ENCODE measurements at regions not wholly inside any gene's neighbourhood (a gene's known extent, or its start where the extent isn't known, plus 50 kb on each side); places are given as distances from the start of the nearest gene placed in this dataset.

DNA sequence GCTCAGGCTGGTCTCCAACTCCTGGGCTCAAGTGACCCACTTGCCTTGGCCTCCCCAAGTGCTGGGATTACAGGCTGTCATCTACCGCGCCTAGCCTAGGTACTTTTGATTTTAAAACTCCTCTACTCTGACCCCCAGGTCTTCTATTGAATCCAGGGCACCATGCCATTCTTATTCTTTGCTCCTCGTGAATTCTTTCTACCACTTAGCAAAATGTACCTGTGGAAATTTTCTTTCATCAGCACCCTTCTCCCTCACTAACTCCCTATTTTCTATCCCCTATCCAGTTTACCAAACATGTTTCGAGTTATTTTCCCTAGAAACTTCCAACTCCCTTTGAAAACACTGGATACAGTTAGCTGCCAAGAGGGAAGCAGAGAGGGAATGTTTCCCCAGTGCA, 60.0 kb upstream of the RAPGEF2 start:
- DNase-seq (no peak), ATAC-seq (ENCODE audit: low read depth) (no peak)
- Histone ChIP-seq H3K4me2 (replicated peaks; ENCODE audit: low read depth, low read length, poor library complexity, severe bottlenecking) (no peak overlapping the region), H3K27ac (ENCODE audit: low read length in 2 of 2) (no peak overlapping the region), H4K20me1 (ENCODE audit: control insufficient read depth, insufficient read depth, low read length, poor library complexity, severe bottlenecking) (no peaks in the 10 kb centered on the region), H3K4me1 (ENCODE audit: control insufficient read depth in 2 of 2, insufficient read depth in 2 of 2, low read length in 2 of 2) (no peaks in the 10 kb centered on the region), H3K79me2 (ENCODE audit: control insufficient read depth, insufficient read depth, low read length) (no peaks in the 10 kb centered on the region), H3K9me3 (ENCODE audit: control extremely low read depth in 1 of 3, control insufficient read depth in 2 of 3, insufficient read depth in 1 of 3, low read length in 2 of 3) (no peaks in the 10 kb centered on the region), H2AFZ (ENCODE audit: insufficient read depth, low read depth, low read length, poor library complexity, severe bottlenecking) (no peak overlapping the region), H3K4me3 (ENCODE audit: control extremely low read depth in 1 of 5, extremely low read depth in 1 of 5, insufficient read depth in 1 of 5, low read depth in 2 of 5, low read length in 4 of 5) (no peak overlapping the region), H3K36me3 (replicated peaks in 1 of 2; ENCODE audit: control extremely low read depth in 1 of 2, control insufficient read depth in 1 of 2, extremely low read depth in 1 of 2, insufficient read depth in 2 of 2, low read length in 1 of 2) (no peaks in the 10 kb centered on the region), H3K9ac (ENCODE audit: low read length) (no peak overlapping the region), H3K27me3 (replicated peaks in 1 of 4; ENCODE audit: control extremely low read depth in 1 of 4, control insufficient read depth in 3 of 4, insufficient read depth in 4 of 4, low read length in 3 of 4) (peaks cover 0 to 16% (median 12%) of the 10 kb centered on the region in 4 experiments)
- CTCF ChIA-PET = no interaction called here
- no peaks in the 10 kb centered on the region for H3K9me3 Mint-ChIP-seq (ENCODE audit: insufficient read depth)
- H3K4me1 Mint-ChIP-seq = no peaks in the 10 kb centered on the region
- intact Hi-C loops (cut with micrococcal nuclease) = no loop called here
- TF ChIP-seq, protein P1, sequence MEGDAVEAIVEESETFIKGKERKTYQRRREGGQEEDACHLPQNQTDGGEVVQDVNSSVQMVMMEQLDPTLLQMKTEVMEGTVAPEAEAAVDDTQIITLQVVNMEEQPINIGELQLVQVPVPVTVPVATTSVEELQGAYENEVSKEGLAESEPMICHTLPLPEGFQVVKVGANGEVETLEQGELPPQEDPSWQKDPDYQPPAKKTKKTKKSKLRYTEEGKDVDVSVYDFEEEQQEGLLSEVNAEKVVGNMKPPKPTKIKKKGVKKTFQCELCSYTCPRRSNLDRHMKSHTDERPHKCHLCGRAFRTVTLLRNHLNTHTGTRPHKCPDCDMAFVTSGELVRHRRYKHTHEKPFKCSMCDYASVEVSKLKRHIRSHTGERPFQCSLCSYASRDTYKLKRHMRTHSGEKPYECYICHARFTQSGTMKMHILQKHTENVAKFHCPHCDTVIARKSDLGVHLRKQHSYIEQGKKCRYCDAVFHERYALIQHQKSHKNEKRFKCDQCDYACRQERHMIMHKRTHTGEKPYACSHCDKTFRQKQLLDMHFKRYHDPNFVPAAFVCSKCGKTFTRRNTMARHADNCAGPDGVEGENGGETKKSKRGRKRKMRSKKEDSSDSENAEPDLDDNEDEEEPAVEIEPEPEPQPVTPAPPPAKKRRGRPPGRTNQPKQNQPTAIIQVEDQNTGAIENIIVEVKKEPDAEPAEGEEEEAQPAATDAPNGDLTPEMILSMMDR (IDR thresholded peaks at IDR 0.05) = no peak
- TF ChIP-seq EZH2 (IDR thresholded peaks at IDR 0.05; ENCODE audit: borderline replicate concordance, insufficient read depth, low read depth, low read length, poor library complexity, severe bottlenecking) = no peak
- WGBS (ENCODE audit: insufficient coverage) = 97% methylated on average over 3 of the region's 4 CpGs
- peaks cover 50% of the 10 kb centered on the region for H3K27me3 Mint-ChIP-seq
- no peak overlapping the region for H3K4me3 Mint-ChIP-seq
- no peak overlapping the region for H3K27ac Mint-ChIP-seq
- POLR2A ChIA-PET = no interaction called here

GRCh38 chr4:159043861-159044260, 59.0 kb upstream of the RAPGEF2 start:
- Histone ChIP-seq H3K4me1 (ENCODE audit: control insufficient read depth in 2 of 2, insufficient read depth in 2 of 2, low read length in 2 of 2) (no peaks in the 10 kb centered on the region), H2AFZ (ENCODE audit: insufficient read depth, low read depth, low read length, poor library complexity, severe bottlenecking) (no peak overlapping the region), H3K9me3 (ENCODE audit: control extremely low read depth in 1 of 3, control insufficient read depth in 2 of 3, insufficient read depth in 1 of 3, low read length in 2 of 3) (no peaks in the 10 kb centered on the region), H3K27ac (ENCODE audit: low read length in 2 of 2) (no peak overlapping the region), H3K4me2 (replicated peaks; ENCODE audit: low read depth, low read length, poor library complexity, severe bottlenecking) (no peak overlapping the region), H4K20me1 (ENCODE audit: control insufficient read depth, insufficient read depth, low read length, poor library complexity, severe bottlenecking) (no peaks in the 10 kb centered on the region), H3K79me2 (ENCODE audit: control insufficient read depth, insufficient read depth, low read length) (no peaks in the 10 kb centered on the region), H3K36me3 (replicated peaks in 1 of 2; ENCODE audit: control extremely low read depth in 1 of 2, control insufficient read depth in 1 of 2, extremely low read depth in 1 of 2, insufficient read depth in 2 of 2, low read length in 1 of 2) (no peaks in the 10 kb centered on the region), H3K27me3 (replicated peaks in 1 of 4; ENCODE audit: control extremely low read depth in 1 of 4, control insufficient read depth in 3 of 4, insufficient read depth in 4 of 4, low read length in 3 of 4) (peaks cover 0 to 21% (median 13%) of the 10 kb centered on the region in 4 experiments), H3K9ac (ENCODE audit: low read length) (no peak overlapping the region), H3K4me3 (ENCODE audit: control extremely low read depth in 1 of 5, extremely low read depth in 1 of 5, insufficient read depth in 1 of 5, low read depth in 2 of 5, low read length in 4 of 5) (no peak overlapping the region)
- DNase-seq (no peak), ATAC-seq (ENCODE audit: low read depth) (no peak)
- intact Hi-C loops (cut with micrococcal nuclease) = no loop called here
- no peak for TF ChIP-seq EZH2 (IDR thresholded peaks at IDR 0.05; ENCODE audit: borderline replicate concordance, insufficient read depth, low read depth, low read length, poor library complexity, severe bottlenecking)
- TF ChIP-seq, protein P1 (IDR thresholded peaks at IDR 0.05) = no peak
- WGBS (ENCODE audit: insufficient coverage) = 72% methylated on average over 2 of the region's 3 CpGs
- H3K4me3 Mint-ChIP-seq = no peak overlapping the region
- no peaks in the 10 kb centered on the region for H3K4me1 Mint-ChIP-seq
- no peak overlapping the region for H3K27ac Mint-ChIP-seq
- ChIA-PET CTCF (no interaction called here), POLR2A (no interaction called here)
- no peaks in the 10 kb centered on the region for H3K9me3 Mint-ChIP-seq (ENCODE audit: insufficient read depth)
- H3K27me3 Mint-ChIP-seq = peaks cover 50% of the 10 kb centered on the region

All from B cell (primary cell).